Right ventricle myocardium inferior (tissue), 1 donor: ENCODE measurements at regions not wholly inside any gene's neighbourhood (a gene's known extent, or its start where the extent isn't known, plus 50 kb on each side); places are given as distances from the start of the nearest gene placed in this dataset.
A peak's percentile ranks its signal among the peaks of the same experiment; 100 is the strongest.
"Not testable (repeated sequence)": the region's sequence is repeated elsewhere in the genome, so short reads cannot be mapped to it uniquely, and the experiment has no call there.

Source experiments
- ATAC-seq: fragments of 200-7000 bp; cut with Tn5 transposase; one replicate; pipeline ENCODE4 v1.9.1; 2020; ENCODE audit warnings: mild to moderate bottlenecking, moderate library complexity
- DNase-seq: peaks from one replicate; pipeline ENCODE4 v3.0.0; 2021; ENCODE audit errors: missing footprints
- intact Hi-C: fragments of 100-400 bp; cut with DNase I; formaldehyde crosslinking; loops from one replicate; pipeline ENCODE4 v1.11.0; 2022
- donor health status: DM: no; HTN: yes; CAD: no; lungs with severe emphysema.

- DNase-seq (no peak), ATAC-seq (no peak)
- intact Hi-C loops = no loop called here
These were observed 81.0 kb upstream of the ASB18 start for GRCh38 chr2:236345081-236345714.

DNA sequence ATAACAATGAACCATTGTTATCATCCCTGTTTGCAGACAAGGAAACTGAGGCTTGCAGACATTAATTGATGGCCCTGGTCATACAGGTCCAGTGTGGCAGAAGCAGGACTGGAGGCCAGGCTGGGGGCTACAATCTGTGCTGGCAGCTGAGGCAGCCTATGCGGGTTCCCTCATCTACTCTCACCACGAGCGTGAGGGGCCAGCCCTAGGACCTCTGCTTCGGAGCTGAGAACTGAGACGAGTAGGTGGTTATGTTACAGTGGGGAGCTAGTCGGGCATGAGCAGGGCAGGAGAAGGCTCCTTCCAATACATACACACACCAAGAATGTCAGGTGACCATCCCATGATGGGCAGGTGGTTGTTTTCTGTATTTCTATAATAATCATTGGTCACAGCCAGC, 82.2 kb upstream of the ASB18 start:
- intact Hi-C loops = no loop called here
- no peak for DNase-seq
- no peak for ATAC-seq

GRCh38 chr2:236348279-236348678, 84.1 kb upstream of the ASB18 start:
- intact Hi-C loops = no loop called here
- ATAC-seq (no peak), DNase-seq (no peak)

GRCh38 chr2:236348976-236349375, 84.8 kb upstream of the ASB18 start:
- ATAC-seq = no peak
- DNase-seq = no peak
- intact Hi-C loops = no loop called here

- DNase-seq (no peak), ATAC-seq (no peak)
- intact Hi-C loops = loop anchor here (5.0 kb wide), 2 partner anchors 162 to 217 kb away; partner anchors contain the start of gene ACKR3
These were observed 86.2 kb upstream of the ASB18 start for GRCh38 chr2:236350426-236350825.

DNA sequence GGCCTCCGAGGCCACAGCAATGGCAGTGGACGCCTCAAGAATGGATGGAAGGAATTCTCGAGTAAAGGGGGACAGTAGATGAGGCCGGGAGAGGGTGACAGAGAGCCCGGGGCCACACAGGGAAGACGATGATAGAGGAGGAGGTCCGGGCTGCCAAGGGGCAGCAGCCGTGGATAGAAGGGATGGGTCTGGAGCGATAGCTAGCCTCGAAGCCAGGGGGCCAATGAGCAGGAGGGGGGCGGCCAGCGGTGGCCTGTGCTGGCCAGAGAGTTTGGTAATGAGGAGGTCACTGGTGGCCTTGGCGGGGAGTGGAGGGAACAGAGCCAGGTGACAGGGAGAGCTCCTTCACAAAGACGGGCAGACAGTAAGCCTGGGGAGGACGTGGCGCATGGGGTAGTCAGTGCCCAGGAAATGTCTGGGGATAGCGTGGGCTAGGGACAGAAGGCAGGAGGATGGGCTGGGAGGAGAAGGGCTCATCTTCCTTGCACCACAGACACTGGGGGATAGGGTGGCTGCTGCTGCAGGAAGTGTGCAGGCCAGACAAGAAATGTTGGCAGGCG, 87.8 kb upstream of the ASB18 start:
- DNase-seq = no peak
- intact Hi-C loops = loop anchor here (5.0 kb wide), 2 partner anchors 160 to 215 kb away; partner anchors contain the start of gene ACKR3
- no peak for ATAC-seq

GRCh38 chr2:236352761-236353593, 88.8 kb upstream of the ASB18 start:
- no peak for DNase-seq
- intact Hi-C loops = loop anchor here (1.0 to 5.0 kb wide), 4 partner anchors 159 to 706 kb away; partner anchors contain the start of gene ACKR3
- no peak for ATAC-seq

DNA sequence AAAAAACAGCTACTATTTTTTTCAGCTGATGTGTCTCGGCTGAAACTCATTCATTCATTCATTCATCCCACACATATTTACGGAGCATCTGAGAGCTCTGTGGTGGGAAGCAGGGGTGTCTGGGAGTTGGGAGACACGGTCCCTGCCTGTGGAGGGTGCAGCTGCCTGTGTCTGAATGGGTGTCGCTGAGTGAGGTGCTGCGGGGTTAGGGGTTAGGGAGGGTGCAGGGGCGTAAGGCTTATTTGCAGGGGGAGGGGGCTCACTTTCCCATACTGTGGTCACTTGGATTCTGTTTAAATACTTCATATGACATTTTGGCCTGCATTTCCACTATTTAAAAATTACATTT, 89.4 kb upstream of the ASB18 start:
- intact Hi-C loops = loop anchor here (1.0 to 5.0 kb wide), 4 partner anchors 159 to 706 kb away; partner anchors contain the start of gene ACKR3
- ATAC-seq (no peak), DNase-seq (no peak)

- DNase-seq = no peak
These were observed 90.1 kb upstream of the ASB18 start for GRCh38 chr2:236354056-236354940.

DNA sequence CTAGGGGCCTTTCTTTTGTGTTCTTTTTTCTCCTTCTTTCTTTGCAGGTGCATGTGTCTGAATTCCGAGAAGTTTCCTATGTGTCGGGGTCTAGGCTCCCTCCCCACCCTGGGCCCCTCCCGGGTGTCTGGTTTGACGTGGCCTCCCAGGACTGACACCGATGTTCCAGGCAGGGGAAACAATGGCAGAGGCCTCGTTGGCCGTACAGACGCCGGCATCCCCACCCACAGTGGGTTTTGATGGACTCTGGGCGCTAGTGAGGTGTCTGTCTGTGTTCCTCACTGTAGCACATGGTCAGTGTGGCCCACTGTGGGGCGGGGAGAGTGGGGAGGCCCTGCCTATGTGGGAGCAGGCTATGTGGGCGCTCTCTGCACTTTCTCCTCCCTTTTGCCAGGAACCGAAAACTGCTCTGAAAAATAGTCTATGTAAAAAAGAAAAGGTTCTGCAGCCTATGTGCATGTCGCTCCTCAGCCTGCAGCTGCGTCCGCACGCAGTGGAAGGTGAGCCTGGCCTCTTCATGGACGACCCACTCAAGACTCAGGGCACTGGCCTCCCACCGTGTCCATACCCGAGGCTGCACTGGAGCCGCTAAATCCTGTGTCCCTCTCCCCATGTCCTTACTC, 90.9 kb upstream of the ASB18 start:
- intact Hi-C loops = loop anchor here (5.0 kb wide), 2 partner anchors 157 to 212 kb away; partner anchors contain the start of gene ACKR3
- DNase-seq = no peak
- ATAC-seq = no peak

More at GRCh38 chr2:236354056-236354940, 90.1 kb upstream of the ASB18 start:
- no peak for ATAC-seq
- intact Hi-C loops = loop anchor here (5.0 kb wide), 2 partner anchors 158 to 213 kb away; partner anchors contain the start of gene ACKR3

DNA sequence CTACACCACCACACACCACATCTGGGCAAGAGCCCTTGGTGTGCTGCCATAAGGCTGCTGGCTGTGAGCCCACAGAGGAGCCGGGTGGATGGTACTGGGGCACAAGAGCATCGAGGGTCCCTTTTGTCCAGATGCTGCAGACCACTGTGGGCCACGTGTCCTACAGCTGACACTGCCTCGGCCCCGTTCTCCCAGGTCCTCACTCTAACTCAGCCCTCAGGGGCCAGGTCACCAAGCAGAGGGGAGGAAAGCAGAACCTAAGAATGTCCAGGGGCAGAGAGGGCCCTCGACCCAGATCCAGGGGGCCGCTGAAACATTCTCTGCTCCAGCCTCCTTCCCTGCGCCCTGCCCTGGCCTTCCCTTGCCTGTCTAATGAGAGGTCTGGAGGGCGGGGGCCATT, 91.7 kb upstream of the ASB18 start:
- intact Hi-C loops = no loop called here
- ATAC-seq = no peak
- no peak for DNase-seq

GRCh38 chr2:236356321-236356720, 92.1 kb upstream of the ASB18 start:
- ATAC-seq, DNase-seq, intact Hi-C loops: not testable (repeated sequence)

- intact Hi-C loops, DNase-seq, ATAC-seq: not testable (repeated sequence)
These were observed 94.3 kb upstream of the ASB18 start for GRCh38 chr2:236358482-236358881.

- no peak for ATAC-seq
- intact Hi-C loops = no loop called here
These were observed 95.3 kb upstream of the ASB18 start for GRCh38 chr2:236359426-236360045.

DNA sequence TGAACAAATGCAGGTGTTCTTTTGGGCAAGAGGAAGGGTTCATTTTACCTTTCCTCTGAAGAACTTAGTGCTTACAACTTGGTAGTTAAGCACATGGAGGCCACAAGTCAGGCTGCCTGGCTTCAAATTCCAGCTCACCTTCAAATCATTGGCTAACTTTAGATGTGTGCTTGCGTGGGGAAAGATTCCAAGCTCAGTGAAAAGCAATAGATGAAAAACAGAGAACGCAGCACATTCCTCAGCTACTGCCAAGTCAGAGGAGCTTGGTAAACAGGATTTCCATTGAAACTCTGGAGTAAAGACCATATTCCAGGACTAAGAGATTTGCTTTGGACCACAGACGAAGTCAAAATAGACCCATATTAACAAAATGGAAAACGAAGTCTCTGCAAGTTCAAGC, 96.3 kb upstream of the ASB18 start:
- DNase-seq = no peak
- ATAC-seq = no peak
- intact Hi-C loops = no loop called here

More at GRCh38 chr2:236359426-236360045, 95.3 kb upstream of the ASB18 start:
- no peak for DNase-seq

DNA sequence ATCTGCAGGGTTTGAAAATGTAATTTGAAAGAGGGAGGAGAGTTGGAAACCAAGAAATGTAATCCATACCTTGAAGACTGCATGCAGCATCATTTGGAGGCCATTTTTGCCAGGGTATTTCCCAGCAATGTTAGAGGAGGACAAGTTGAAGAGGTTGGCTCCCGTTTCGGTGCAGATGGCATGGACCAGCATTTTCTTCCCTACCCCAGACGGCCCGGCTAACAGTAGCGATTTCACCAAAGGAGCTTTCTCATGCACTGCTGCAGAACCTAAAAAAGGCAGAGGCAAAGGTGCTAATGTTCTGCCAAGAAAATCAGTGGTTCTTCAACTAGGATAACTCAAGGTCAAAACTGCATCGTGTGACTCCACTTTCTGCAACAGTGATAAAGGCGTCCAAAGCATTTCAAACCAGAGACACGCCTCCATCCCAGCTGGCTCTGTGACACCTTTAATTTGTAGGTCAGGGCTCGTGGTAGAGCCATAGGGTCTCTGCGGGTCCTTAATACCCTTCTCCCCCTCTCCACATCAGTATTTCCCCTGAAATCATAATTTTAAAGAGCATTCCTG, 99.6 kb upstream of the ASB18 start:
- intact Hi-C loops = no loop called here
- ATAC-seq (peak; percentile 42), DNase-seq (no peak)

DNA sequence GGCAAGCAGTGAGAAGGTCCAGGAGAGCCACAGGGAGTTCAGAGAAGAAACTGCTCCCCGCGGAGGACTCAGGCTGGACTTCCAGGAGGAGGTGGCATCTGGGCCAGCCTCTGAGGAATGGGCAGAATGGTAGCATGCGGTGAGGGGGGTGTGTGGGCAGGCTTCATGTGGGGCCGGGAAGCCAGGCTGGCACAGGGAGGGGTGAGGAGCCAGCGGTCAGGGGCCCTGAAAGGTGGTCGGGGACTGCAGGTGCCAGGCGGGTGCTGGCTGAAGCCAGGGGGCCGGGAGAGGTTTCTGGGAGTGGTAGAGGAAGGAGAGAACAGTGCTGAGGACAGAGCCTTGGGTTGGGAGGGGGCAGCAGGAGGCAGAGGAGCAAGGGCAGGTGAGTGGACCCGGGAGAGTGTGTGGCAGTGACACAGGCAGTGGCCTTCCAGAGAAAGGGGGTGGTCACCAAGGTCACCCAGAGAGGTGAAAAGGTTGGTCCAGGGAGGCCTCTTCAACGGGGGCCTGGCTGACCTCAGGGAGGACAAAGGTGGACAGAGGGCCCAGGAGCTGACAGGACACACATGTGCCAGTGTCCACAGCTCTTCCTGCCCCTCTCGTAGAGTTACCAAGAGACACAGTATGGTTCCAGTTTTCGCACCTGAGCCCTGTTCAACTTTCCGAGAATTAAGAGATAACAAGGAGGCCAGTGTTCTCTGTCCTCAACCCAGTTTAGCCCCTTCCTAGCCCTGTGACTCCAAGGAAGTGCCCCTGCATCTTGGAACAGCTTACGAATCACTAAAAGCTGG, 101.2 kb upstream of the ASB18 start:
- ATAC-seq (no peak), DNase-seq (no peak)
- intact Hi-C loops = no loop called here
